ENCODE measurements at regions not wholly inside any gene's neighbourhood (a gene's known extent, or its start where the extent isn't known, plus 50 kb on each side); places are given as distances from the start of the nearest gene placed in this dataset.
"Not testable (repeated sequence)": the region's sequence is repeated elsewhere in the genome, so short reads cannot be mapped to it uniquely, and the experiment has no call there.

- no peak for DNase-seq
Measured at GRCh38 chr3:156050918-156051317, 69.5 kb upstream of the KCNAB1 start.

GRCh38 chr3:156051651-156052050 lies 68.7 kb upstream of the KCNAB1 start:
- no peak for DNase-seq

- DNase-seq: no peak
Measured at GRCh38 chr3:156052115-156052514, 68.3 kb upstream of the KCNAB1 start.

DNA sequence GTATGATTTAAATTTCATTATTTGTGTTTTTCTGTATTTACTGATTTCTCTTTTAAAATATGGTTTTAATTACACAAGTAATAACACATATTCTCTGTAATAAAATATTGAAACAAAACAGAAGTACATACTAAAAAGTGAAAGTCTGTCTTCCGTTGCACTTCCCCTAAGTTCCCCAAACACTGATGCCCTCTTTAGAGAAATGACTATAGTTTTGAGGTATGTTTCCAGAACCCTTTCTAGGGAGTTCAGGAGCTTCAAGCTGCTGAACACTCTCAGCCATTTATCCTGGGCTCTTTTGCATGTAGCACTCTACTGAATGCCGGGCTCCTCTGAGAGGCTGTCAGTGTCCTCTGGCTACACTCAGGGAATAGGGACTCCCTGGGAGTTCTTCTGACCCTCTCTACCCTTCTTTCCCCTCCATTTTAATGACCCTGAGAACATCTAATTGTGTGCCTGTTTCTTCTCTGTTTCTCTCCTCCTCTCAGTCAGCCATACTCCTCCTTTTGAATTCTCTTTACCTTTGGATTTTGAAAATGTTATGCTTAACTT lies 60.4 kb upstream of the KCNAB1 start:
- no peak for DNase-seq

DNA sequence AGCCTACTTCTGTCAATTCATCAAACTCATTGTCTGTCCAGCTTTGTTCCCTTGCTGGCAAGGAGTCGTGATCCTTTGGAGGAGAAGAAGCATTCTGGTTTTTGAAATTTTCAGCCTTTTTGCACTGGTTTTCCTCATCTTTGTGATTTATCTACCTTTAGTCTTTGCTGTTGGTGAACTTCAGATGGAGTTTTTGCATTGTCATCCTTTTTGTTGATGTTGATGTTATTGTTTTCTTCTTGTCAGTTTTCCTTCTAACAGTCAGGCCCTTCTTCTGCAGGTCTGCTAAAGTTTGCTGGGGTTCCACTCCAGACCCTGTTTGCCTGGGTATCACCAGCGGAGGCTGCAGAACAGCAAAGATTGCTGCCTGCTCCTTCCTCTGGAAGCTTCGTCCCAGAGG lies 52.2 kb upstream of the KCNAB1 start:
- DNase-seq: not testable (repeated sequence)

DNA sequence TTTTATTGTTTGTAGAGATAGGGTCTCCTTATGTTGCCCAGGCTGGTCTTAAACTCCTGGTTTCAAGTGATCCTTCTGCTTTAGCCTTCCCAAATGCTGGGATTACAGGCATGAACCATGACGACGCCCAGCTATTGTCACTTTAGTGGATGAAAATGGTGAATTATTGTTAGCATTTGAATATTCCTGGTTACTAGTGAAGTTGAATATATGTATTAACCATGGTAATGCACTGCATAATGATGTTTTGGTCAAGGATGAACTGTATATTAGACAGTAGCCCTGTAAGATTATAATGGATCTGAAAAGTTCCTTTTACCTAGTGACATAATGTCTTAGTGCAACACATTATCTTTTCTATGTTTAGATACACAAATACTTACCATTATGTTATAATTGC lies 50.4 kb upstream of the KCNAB1 start:
- no peak for DNase-seq

Measured in NCI-H187 treated with DMSO at 0.1 percent for 48 hours (cell line).